Ishikawa (cell line): ENCODE measurements at regions not wholly inside any gene's neighbourhood (a gene's known extent, or its start where the extent isn't known, plus 50 kb on each side); places are given as distances from the start of the nearest gene placed in this dataset.

ENCODE experiments used
- EP300 ChIP-seq: IDR thresholded peaks from 2 replicates; pipeline ENCODE4 v1.6.1; 2012; ENCODE audit warnings: borderline replicate concordance
- NFIC ChIP-seq: IDR thresholded peaks from 2 replicates; pipeline ENCODE4 v1.6.1; 2012
- TAF1 ChIP-seq: IDR thresholded peaks from 2 replicates; pipeline ENCODE4 v1.6.1; 2012; ENCODE audit warnings: low read depth, mild to moderate bottlenecking
- TCF12 ChIP-seq: IDR thresholded peaks from 2 replicates; pipeline ENCODE4 v1.6.1; 2012; ENCODE audit warnings: low read depth
- TEAD4 ChIP-seq: IDR thresholded peaks from 2 replicates; pipeline ENCODE4 v1.6.1; 2012
- YY1 ChIP-seq: IDR thresholded peaks from 2 replicates; pipeline ENCODE4 v1.6.1; 2012; ENCODE audit warnings: low read depth
- TF ChIP-seq, protein P1 (sequence below): IDR thresholded peaks from 2 replicates; pipeline ENCODE4 v1.6.1; 2012; ENCODE audit warnings: low read depth, mild to moderate bottlenecking
- TF ChIP-seq, protein P2 (sequence below): IDR thresholded peaks from 2 replicates; pipeline ENCODE4 v1.6.1; 2012

- TF ChIP-seq, protein P1, sequence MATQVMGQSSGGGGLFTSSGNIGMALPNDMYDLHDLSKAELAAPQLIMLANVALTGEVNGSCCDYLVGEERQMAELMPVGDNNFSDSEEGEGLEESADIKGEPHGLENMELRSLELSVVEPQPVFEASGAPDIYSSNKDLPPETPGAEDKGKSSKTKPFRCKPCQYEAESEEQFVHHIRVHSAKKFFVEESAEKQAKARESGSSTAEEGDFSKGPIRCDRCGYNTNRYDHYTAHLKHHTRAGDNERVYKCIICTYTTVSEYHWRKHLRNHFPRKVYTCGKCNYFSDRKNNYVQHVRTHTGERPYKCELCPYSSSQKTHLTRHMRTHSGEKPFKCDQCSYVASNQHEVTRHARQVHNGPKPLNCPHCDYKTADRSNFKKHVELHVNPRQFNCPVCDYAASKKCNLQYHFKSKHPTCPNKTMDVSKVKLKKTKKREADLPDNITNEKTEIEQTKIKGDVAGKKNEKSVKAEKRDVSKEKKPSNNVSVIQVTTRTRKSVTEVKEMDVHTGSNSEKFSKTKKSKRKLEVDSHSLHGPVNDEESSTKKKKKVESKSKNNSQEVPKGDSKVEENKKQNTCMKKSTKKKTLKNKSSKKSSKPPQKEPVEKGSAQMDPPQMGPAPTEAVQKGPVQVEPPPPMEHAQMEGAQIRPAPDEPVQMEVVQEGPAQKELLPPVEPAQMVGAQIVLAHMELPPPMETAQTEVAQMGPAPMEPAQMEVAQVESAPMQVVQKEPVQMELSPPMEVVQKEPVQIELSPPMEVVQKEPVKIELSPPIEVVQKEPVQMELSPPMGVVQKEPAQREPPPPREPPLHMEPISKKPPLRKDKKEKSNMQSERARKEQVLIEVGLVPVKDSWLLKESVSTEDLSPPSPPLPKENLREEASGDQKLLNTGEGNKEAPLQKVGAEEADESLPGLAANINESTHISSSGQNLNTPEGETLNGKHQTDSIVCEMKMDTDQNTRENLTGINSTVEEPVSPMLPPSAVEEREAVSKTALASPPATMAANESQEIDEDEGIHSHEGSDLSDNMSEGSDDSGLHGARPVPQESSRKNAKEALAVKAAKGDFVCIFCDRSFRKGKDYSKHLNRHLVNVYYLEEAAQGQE, result no peak
- TF ChIP-seq, protein P2, sequence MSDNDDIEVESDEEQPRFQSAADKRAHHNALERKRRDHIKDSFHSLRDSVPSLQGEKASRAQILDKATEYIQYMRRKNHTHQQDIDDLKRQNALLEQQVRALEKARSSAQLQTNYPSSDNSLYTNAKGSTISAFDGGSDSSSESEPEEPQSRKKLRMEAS, result no peak
- TF ChIP-seq TCF12 (no peak), EP300 (no peak), TEAD4 (no peak), YY1 (no peak), TAF1 (no peak), NFIC (no peak)
Measured at GRCh38 chr13:89897681-89898080, 1449.8 kb upstream of the MIR17HG start.
